Limb (tissue), 2 donors: ENCODE measurements at regions not wholly inside any gene's neighbourhood (a gene's known extent, or its start where the extent isn't known, plus 50 kb on each side); places are given as distances from the start of the nearest gene placed in this dataset.
"Not testable (repeated sequence)": the region's sequence is repeated elsewhere in the genome, so short reads cannot be mapped to it uniquely, and the experiment has no call there.

ENCODE experiments used
- DNase-seq, 2 donors: peaks; one replicate each; pipeline ENCODE4 v3.0.0-alpha.2; 2016; ENCODE audit errors: extremely low spot score in 2 of 2

- DNase-seq = no peak
Observed at GRCh38 chr11:22049276-22049675, 143.6 kb upstream of the ANO5 start.

- no peak for DNase-seq
Observed at GRCh38 chr11:22065472-22065871, 127.4 kb upstream of the ANO5 start.

DNA sequence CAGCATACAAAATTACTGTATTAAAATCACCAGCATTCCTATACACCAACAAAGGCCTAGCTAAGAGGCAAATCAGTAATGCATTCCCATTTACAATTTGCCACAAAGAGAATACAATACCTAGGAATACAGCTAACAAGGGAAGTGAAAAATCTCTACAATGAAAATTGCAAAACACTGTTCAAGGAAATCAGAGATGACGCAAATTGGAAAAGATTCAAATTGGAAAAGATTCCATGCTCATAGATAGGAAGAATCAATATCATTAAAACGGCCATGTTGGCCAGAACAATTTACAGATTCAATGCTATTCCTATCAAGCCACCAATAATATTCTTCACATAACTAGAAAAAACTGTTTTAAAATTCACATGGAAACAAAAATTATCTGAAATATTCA lies 123.0 kb upstream of the ANO5 start:
- DNase-seq = no peak

DNA sequence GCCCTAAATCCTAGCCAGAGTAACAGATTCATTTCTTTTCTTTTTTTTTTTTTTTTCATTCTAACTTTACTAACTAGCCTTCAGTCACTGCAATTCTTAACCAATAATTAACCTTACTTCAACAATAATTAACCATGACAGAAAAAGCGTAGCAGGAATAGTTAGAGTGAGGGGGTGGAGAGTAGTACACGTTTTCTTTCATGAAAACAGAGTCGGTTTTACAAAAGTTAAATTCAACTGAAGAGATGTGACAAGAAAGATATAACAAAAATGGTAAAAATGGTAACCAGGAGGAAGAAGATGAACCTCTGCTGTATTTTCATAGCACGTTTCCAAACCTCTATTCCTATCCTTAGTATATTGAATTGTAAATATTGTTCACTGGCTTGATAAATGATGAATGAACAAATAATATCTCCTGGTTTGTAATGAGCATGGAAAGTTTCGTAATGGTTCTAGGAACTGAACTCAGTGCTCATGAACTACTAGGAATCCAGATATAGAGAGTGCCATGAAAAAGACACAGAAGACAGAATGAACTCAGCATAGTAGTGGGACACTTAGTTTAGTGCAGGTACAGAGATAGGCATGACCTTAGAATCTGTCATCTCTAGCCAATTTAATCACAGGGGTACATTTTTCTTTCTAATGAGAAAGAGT lies 116.5 kb upstream of the ANO5 start:
- DNase-seq = no peak

- no peak for DNase-seq
Observed at GRCh38 chr11:22078063-22078462, 114.8 kb upstream of the ANO5 start.

GRCh38 chr11:22079133-22079872 lies 113.6 kb upstream of the ANO5 start:
- DNase-seq = peak; percentile 45 to 81

GRCh38 chr11:22082178-22082577 lies 110.7 kb upstream of the ANO5 start:
- no peak for DNase-seq

- no peak for DNase-seq
Observed at GRCh38 chr11:22082788-22083187, 110.1 kb upstream of the ANO5 start.

- DNase-seq = peak in 1 of 2 donors; percentile 72
Observed at GRCh38 chr11:22084056-22084455, 108.8 kb upstream of the ANO5 start.

GRCh38 chr11:22084564-22084963 lies 108.3 kb upstream of the ANO5 start:
- no peak for DNase-seq

- no peak for DNase-seq
Observed at GRCh38 chr11:22089609-22090008, 103.3 kb upstream of the ANO5 start.

- no peak for DNase-seq
Observed at GRCh38 chr11:22106566-22106965, 86.3 kb upstream of the ANO5 start.

DNA sequence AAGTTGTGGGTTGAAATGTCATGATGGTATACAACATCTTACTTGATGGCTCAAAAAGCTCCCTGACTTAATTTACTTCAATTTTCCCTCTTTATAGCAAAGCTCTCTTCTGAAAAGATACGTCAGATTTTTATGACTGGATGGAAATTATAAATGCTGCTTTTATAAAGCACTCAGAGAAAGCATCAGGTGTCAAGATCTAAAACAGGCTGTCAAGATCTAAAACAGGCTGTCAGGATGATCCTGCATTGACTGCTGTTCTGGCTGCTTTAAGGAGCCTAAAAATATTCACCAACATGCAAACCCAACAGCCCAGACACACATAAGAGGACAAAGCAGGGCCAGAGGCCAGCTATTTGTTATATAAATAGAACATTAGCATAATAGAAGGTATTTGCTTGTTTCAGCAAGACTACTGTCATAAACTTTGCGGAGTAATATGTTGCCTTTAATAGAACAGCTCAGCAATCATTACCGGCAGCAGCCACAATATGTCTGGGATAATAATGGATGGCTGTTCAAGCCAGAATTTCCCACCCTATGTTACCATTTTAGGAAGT lies 77.3 kb upstream of the ANO5 start:
- no peak for DNase-seq

GRCh38 chr11:22127981-22128380 lies 64.9 kb upstream of the ANO5 start:
- not testable (repeated sequence) for DNase-seq

- DNase-seq = peak; percentile 31 to 50
Observed at GRCh38 chr11:22130462-22131053, 62.3 kb upstream of the ANO5 start.

DNA sequence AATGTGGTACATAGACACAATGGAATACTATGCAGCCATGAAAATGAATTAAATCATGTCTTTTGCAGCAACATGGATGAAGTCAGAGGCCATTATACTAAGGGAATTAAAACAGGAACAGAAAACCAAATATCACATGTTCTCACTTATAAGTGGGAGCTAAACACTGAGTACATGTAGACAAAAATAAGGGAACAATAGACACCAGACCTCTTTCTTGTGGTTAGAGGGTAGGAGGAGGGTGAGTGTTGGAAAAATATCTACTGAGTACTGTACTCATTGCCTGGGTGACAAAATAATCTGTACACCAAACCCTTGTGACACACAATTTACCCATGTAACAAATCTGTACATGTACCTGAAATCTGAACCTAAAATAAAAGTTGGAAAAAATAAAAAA lies 59.1 kb upstream of the ANO5 start:
- DNase-seq = no peak

DNA sequence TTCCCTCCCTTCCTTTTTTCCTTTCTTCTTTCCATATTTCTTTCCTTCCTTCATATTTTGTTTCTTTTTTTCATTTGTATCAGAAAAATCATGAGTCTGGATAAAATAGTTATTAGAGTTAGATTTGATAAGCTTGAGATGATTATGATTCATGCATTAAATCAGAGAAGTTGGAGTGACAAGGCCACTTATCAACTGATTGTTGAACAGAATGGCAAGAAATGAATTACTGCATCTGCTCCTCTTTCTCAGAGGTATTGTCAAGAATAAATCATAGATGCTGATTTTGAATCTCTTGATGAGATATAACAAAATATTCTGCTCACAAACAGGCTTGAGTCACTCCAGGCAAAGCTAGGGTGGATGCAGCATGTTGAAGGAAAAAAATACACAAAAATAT lies 54.6 kb upstream of the ANO5 start:
- no peak for DNase-seq
